D721Med (cell line): ENCODE measurements at regions not wholly inside any gene's neighbourhood (a gene's known extent, or its start where the extent isn't known, plus 50 kb on each side); places are given as distances from the start of the nearest gene placed in this dataset.

Source experiments
- DNase-seq: peaks from one replicate; pipeline ENCODE4 v3.0.0; 2011; ENCODE audit warnings: low spot score; ENCODE audit not compliant: insufficient read length
- FAIRE-seq: peaks from 2 replicates; lab custom pipeline; 2011; peaks lifted over from hg19 to GRCh38; lab: Jason Lieb, UNC
- TF ChIP-seq, protein P1 (sequence below): IDR thresholded peaks from 2 replicates; pipeline ENCODE4 v1.5.1; 2012; ENCODE audit warnings: mild to moderate bottlenecking, control low read depth; ENCODE audit not compliant: insufficient read depth; ENCODE audit errors: missing control alignments

DNA sequence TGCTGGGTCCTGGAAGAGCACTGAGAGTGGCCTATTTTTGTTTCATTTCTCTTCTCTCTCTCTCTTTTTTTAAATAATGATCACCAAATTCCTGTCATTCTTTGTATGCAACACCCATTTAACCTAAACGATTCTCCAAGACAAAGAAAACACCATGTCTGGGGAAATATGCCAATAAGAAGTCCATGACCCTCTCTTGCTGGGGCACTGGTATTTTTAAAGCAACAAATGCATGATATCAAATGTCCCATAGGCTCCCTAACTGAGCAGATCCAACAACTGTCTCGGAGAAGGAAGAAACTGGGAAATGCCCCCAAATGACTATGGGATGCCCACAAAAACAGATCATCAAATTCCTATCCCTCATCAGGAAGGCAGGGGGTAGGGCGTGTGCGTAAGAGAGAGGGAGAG is 567.4 kb downstream of the CCDC171 start:
- FAIRE-seq: no peak
- DNase-seq: no peak
- TF ChIP-seq, protein P1, sequence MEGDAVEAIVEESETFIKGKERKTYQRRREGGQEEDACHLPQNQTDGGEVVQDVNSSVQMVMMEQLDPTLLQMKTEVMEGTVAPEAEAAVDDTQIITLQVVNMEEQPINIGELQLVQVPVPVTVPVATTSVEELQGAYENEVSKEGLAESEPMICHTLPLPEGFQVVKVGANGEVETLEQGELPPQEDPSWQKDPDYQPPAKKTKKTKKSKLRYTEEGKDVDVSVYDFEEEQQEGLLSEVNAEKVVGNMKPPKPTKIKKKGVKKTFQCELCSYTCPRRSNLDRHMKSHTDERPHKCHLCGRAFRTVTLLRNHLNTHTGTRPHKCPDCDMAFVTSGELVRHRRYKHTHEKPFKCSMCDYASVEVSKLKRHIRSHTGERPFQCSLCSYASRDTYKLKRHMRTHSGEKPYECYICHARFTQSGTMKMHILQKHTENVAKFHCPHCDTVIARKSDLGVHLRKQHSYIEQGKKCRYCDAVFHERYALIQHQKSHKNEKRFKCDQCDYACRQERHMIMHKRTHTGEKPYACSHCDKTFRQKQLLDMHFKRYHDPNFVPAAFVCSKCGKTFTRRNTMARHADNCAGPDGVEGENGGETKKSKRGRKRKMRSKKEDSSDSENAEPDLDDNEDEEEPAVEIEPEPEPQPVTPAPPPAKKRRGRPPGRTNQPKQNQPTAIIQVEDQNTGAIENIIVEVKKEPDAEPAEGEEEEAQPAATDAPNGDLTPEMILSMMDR: no peak

DNA sequence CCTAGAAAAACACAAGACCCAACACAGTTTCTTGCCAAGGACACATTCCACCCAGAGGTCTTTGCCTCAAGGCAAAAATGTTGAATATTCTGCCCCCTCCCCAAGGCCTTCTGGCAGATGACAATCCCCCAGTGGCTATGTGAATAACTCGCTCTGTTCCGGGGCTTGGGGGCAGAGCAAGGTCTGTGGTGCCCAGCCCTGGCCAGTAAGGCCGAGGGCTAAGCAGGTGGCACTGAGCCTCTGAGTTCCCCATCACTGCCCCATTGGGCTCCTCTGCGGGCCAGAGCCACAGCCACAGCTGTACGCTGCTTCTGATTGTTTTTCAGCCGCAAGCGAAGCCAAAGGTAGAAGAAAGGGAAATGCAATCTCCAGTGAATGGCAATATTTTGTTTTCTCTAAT is 567.9 kb downstream of the CCDC171 start:
- FAIRE-seq (no peak), DNase-seq (no peak)
- TF ChIP-seq, protein P1: no peak

DNA sequence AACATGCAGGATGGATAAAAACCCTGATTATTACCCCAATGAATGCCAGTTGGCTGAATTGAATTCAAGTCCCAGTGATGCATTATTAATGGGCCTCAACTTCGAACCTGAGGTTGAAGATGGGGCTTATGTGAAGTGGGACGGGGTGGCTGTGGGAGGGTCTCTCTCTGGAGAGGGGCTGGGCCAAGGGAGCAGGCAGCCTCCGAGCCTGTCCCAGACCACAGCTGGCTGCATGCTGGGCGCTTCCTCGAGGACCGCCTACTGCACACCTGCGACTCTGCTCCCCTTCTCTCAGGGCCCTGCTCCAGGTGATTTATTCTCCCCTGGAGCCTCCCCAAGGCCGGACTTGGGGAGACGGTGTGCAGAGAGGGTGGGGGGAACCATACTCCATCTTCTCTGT is 568.3 kb downstream of the CCDC171 start:
- TF ChIP-seq, protein P1: no peak
- FAIRE-seq (no peak), DNase-seq (no peak)

DNA sequence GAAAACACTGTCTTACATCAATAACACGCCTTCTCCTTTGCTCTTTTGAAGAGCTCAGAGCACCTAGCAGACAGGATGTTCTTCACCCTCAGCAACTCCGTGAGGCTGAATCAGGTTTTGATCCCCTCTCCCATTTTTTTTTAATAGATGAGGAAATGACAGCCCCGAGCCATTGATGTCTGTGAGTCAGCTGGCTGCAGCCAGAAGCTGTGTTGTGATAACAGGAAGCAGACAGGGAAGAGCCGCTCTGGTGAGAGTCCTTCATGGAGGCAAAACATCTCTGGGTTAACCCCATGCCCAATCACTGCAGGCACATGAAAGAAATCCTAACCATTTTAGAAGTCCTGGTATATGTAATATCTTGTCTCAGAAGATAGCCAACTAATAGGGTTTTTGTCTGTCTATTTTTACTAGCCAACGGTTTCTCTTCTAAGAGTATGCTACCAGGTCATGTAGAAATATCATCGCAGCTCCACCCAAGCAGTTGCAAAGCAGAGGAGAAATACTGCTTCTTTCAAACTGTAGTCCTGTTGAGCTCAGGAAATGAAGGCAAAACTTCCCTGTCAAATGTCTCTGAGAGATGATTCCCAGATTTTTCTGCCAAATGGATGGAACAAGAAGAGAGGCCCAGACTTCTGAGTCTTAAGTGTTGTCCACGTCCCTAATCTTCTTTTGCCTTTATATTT is 568.9 kb downstream of the CCDC171 start:
- DNase-seq: no peak
- FAIRE-seq: no peak

DNA sequence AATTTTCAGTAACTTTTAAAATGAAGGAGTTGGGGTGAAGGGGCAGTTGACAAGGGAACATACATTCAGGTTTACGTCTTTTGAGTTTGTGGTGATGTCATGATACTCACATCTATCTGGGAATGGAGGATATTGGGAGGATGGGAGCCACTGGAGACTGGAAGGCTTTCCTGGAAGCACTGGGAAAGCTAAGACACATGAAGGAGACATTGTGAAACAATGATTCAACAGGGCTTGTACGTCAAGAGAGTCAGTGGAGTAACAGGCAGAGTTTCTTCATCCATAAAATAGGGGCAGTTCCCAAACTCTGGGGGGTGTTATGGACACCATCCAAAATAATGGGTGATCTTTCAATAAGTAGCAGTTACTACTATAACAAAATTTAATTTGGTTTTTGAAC is 572.8 kb downstream of the CCDC171 start:
- no peak for DNase-seq
- no peak for FAIRE-seq
- TF ChIP-seq, protein P1: no peak

More for the DNA sequence above, 568.9 kb downstream of the CCDC171 start:
- TF ChIP-seq, protein P1: no peak

DNA sequence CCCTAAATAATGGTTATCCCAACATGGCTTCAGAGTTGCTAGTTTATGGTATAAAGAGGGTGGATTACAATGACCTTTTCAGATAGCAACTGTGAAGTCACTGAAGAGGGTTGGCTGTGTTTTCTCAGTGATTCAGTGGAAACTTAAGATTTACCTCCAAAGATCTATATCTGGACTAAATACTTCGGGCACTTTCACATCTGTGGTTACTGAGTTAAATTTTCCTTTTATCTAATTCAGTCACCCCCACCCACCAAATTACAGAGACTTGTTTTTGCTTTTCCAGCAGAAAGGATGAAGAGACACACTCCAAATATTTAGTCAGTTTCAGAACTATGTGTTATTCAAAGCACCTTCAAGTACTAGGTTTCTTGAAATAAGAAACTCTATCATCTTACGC is 573.2 kb downstream of the CCDC171 start:
- TF ChIP-seq, protein P1: no peak
- no peak for FAIRE-seq
- no peak for DNase-seq

DNA sequence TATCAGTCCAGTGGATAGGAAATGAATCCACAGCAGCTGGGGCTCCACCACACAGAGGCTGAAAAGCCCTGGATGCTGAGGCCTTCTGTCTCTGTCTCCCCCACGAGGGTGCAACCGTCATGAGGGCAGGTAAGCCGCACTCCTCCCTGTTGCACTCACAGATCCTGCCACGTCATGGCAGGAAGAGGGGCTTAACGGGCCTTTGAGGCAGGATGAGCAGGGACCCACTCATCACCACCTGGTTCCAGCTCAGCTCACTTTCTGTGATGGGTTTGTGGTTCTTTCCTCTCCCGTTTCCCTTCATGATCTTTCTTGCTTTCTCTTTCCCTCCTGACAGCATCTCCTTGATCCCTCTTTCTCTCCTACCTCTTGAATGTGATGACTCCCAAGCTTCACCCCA is 575.2 kb downstream of the CCDC171 start:
- no peak for FAIRE-seq
- TF ChIP-seq, protein P1: no peak
- no peak for DNase-seq
